Liver (tissue), 8 donors: ENCODE measurements at regions not wholly inside any gene's neighbourhood (a gene's known extent, or its start where the extent isn't known, plus 50 kb on each side); places are given as distances from the start of the nearest gene placed in this dataset.

Experiments used
- DNase-seq: peaks from one replicate; pipeline ENCODE4 v3.0.0-alpha.2; 2017; ENCODE audit warnings: low spot score
- H3K27ac ChIP-seq, 2 donors: one replicate each; pipeline ENCODE4 v1.7.0; 2013; ENCODE audit warnings: inconsistent platforms in 2 of 2, low read length in 2 of 2, control low read depth in 1 of 2, low read depth in 1 of 2, mild to moderate bottlenecking in 1 of 2
- H3K27me3 ChIP-seq, 4 donors: one replicate each; pipeline versions ENCODE4 v1.6.1 to v1.7.0; 2013; ENCODE audit warnings: low read length in 3 of 4, inconsistent platforms in 1 of 4, mild to moderate bottlenecking in 1 of 4, moderate library complexity in 1 of 4; ENCODE audit not compliant: control insufficient read depth in 4 of 4, insufficient read depth in 4 of 4
- H3K36me3 ChIP-seq, 4 donors: one replicate each; pipeline versions ENCODE4 v1.6.1 to v1.7.0; 2013; ENCODE audit warnings: low read length in 3 of 4, mild to moderate bottlenecking in 3 of 4, low read depth in 1 of 4, moderate library complexity in 1 of 4; ENCODE audit not compliant: control insufficient read depth in 4 of 4, insufficient read depth in 3 of 4
- H3K4me1 ChIP-seq, 4 donors: one replicate each; pipeline versions ENCODE4 v1.6.1 to v1.7.0; 2013; ENCODE audit warnings: low read length in 3 of 4, mild to moderate bottlenecking in 3 of 4, moderate library complexity in 1 of 4; ENCODE audit not compliant: control insufficient read depth in 4 of 4, insufficient read depth in 4 of 4
- H3K4me3 ChIP-seq, 3 donors: one replicate each; pipeline versions ENCODE4 v1.6.1 to v1.7.0; 2013; ENCODE audit warnings: low read length in 3 of 3, control low read depth in 1 of 3, low read depth in 1 of 3, mild to moderate bottlenecking in 1 of 3
- H3K9ac ChIP-seq, 2 donors: one replicate each; pipeline ENCODE4 v1.7.0; 2013; ENCODE audit warnings: low read length in 2 of 2, mild to moderate bottlenecking in 2 of 2, moderate library complexity in 2 of 2, control low read depth in 1 of 2, low read depth in 1 of 2
- H3K9me3 ChIP-seq, 4 donors: one replicate each; pipeline versions ENCODE4 v1.6.1 to v1.7.0; 2013; ENCODE audit warnings: low read length in 3 of 4; ENCODE audit not compliant: control insufficient read depth in 4 of 4
- ATF3 ChIP-seq: IDR thresholded peaks from 2 replicates; pipeline ENCODE4 v1.6.1; 2016; ENCODE audit warnings: antibody characterized with exemption
- CTCF ChIP-seq: fragments of 150-350 bp; IDR thresholded peaks from 2 replicates; pipeline ENCODE4 v1.5.1; 2017; ENCODE audit warnings: improper control_type of control experiment, low read depth, low read length; ENCODE audit not compliant: missing input control
- EGR1 ChIP-seq, 2 donors: IDR thresholded peaks; 2 replicates each; pipeline ENCODE4 v1.6.1; 2016 to 2018; ENCODE audit warnings: antibody characterized with exemption in 2 of 2, low read depth in 2 of 2
- FOXA1 ChIP-seq: IDR thresholded peaks from 2 replicates; pipeline ENCODE4 v1.6.1; 2016; ENCODE audit warnings: antibody characterized with exemption
- FOXA2 ChIP-seq: IDR thresholded peaks from 2 replicates; pipeline ENCODE4 v1.6.1; 2016; ENCODE audit warnings: antibody characterized with exemption
- GABPA ChIP-seq, 2 donors: IDR thresholded peaks in 1 of 2; conservative IDR thresholded peaks in 1 of 2; 2 replicates each; pipeline ENCODE4 v1.6.1; 2016; ENCODE audit warnings: antibody characterized with exemption in 2 of 2, mild to moderate bottlenecking in 1 of 2, moderate library complexity in 1 of 2
- HNF4A ChIP-seq, 2 donors: conservative IDR thresholded peaks; 2 replicates each; pipeline ENCODE4 v1.6.1; 2016; ENCODE audit warnings: antibody characterized with exemption in 2 of 2, mild to moderate bottlenecking in 2 of 2
- HNF4G ChIP-seq: IDR thresholded peaks from 2 replicates; pipeline ENCODE4 v1.6.1; 2016; ENCODE audit warnings: antibody characterized with exemption
- JUND ChIP-seq, 2 donors: IDR thresholded peaks; 2 replicates each; pipeline ENCODE4 v1.6.1; 2016; ENCODE audit warnings: antibody characterized with exemption in 2 of 2
- MAX ChIP-seq: IDR thresholded peaks from 2 replicates; pipeline ENCODE4 v1.6.1; 2016; ENCODE audit warnings: antibody characterized with exemption
- NR2F2 ChIP-seq: IDR thresholded peaks from 2 replicates; pipeline ENCODE4 v1.6.1; 2016; ENCODE audit warnings: antibody characterized with exemption
- RAD21 ChIP-seq, 2 donors: IDR thresholded peaks; 2 replicates each; pipeline ENCODE4 v1.6.1; 2016; ENCODE audit warnings: antibody characterized with exemption in 2 of 2, mild to moderate bottlenecking in 2 of 2
- REST ChIP-seq: IDR thresholded peaks from 2 replicates; pipeline ENCODE4 v1.6.1; 2016; ENCODE audit warnings: antibody characterized with exemption, mild to moderate bottlenecking
- RXRA ChIP-seq, 2 donors: IDR thresholded peaks; 2 replicates each; pipeline ENCODE4 v1.6.1; 2017 to 2018; ENCODE audit warnings: antibody characterized with exemption in 2 of 2, mild to moderate bottlenecking in 1 of 2
- SP1 ChIP-seq: IDR thresholded peaks from 2 replicates; pipeline ENCODE4 v1.6.1; 2018; ENCODE audit warnings: antibody characterized with exemption, mild to moderate bottlenecking
- TAF1 ChIP-seq: conservative IDR thresholded peaks from 2 replicates; pipeline ENCODE4 v1.6.1; 2016; ENCODE audit warnings: antibody characterized with exemption, mild to moderate bottlenecking
- YY1 ChIP-seq: IDR thresholded peaks from 2 replicates; pipeline ENCODE4 v1.6.1; 2016; ENCODE audit warnings: antibody characterized with exemption, mild to moderate bottlenecking
- ZBTB33 ChIP-seq: IDR thresholded peaks from 2 replicates; pipeline ENCODE4 v1.6.1; 2016; ENCODE audit warnings: antibody characterized with exemption
- WGBS: extraction: QIAGEN DNeasy Blood & Tissue Kit; methylation state at CpG from one replicate; pipeline ENCODE4 v1.1.7; 2013; 5-methylcytosine and 5-hydroxymethylcytosine counted together
- donor health status: healthy.
- donor health status: healthy.
- donor health status: healthy.
- donor health status: healthy.
- donor health status: healthy.

GRCh38 chr12:89180496-89180895 is 171.8 kb downstream of the DUSP6 start:
- Histone ChIP-seq H3K4me1 (peaks cover 2 to 20% (median 4%) of the 10 kb centered on the region in 4 donors), H3K27ac (no peak overlapping the region), H3K9ac (no peak overlapping the region), H3K27me3 (no peaks in the 10 kb centered on the region), H3K36me3 (no peaks in the 10 kb centered on the region), H3K9me3 (no peaks in the 10 kb centered on the region), H3K4me3 (no peak overlapping the region)
- DNase-seq: no peak
- no peak for TF ChIP-seq SP1
- TF ChIP-seq CTCF: no peak
- TF ChIP-seq REST: no peak
- no peak for TF ChIP-seq HNF4A (conservative IDR thresholded peaks at IDR 0.05)
- no peak for TF ChIP-seq EGR1 (IDR thresholded peaks at IDR 0.05; ENCODE audit: low read depth in 2 of 2)
- no peak for TF ChIP-seq GABPA (IDR thresholded peaks at IDR 0.05 in 1 of 2, conservative IDR thresholded peaks at IDR 0.05 in 1 of 2)
- TF ChIP-seq HNF4G: no peak
- no peak for TF ChIP-seq JUND (IDR thresholded peaks at IDR 0.05)
- TF ChIP-seq YY1: no peak
- 84% methylated on average over 2 of the region's 2 CpGs for WGBS

GRCh38 chr12:89179983-89180382 is 172.3 kb downstream of the DUSP6 start:
- no peak for DNase-seq
- 0% methylated on average over 1 of the region's 1 CpG for WGBS
- TF ChIP-seq JUND (IDR thresholded peaks at IDR 0.05) (peak in 1 of 2 donors; percentile 34), CTCF (no peak), RXRA (IDR thresholded peaks at IDR 0.05) (peak; percentile 60 to 74), FOXA2 (peak; percentile 48), REST (peak; percentile 37), NR2F2 (no peak), EGR1 (IDR thresholded peaks at IDR 0.05; ENCODE audit: low read depth in 2 of 2) (peak; percentile 60 to 87), FOXA1 (no peak), HNF4A (conservative IDR thresholded peaks at IDR 0.05) (peak; percentile 61 to 65), GABPA (IDR thresholded peaks at IDR 0.05 in 1 of 2, conservative IDR thresholded peaks at IDR 0.05 in 1 of 2) (peak in 1 of 2 donors; percentile 36), ZBTB33 (peak; percentile 24), RAD21 (IDR thresholded peaks at IDR 0.05) (peak; percentile 61 to 71), SP1 (peak; percentile 69), YY1 (peak; percentile 36), TAF1 (no peak), HNF4G (no peak), MAX (peak; percentile 96), ATF3 (peak; percentile 27)

More at GRCh38 chr12:89179983-89180382, 172.3 kb downstream of the DUSP6 start:
- Histone ChIP-seq H3K27me3 (no peaks in the 10 kb centered on the region), H3K4me1 (peaks cover 2 to 20% (median 4%) of the 10 kb centered on the region in 4 donors), H3K9me3 (no peaks in the 10 kb centered on the region), H3K36me3 (no peaks in the 10 kb centered on the region), H3K9ac (no peak overlapping the region), H3K27ac (no peak overlapping the region), H3K4me3 (no peak overlapping the region)
